WTC11 (cell line): ENCODE measurements at regions not wholly inside any gene's neighbourhood (a gene's known extent, or its start where the extent isn't known, plus 50 kb on each side); places are given as distances from the start of the nearest gene placed in this dataset.

Experiments
- ATAC-seq: fragments of 200-7000 bp; cut with Tn5 transposase; 2 replicates; pipeline ENCODE4 v1.10.0; 2021; ENCODE audit warnings: mild to moderate bottlenecking, moderate library complexity
- CTCF ChIA-PET: fragments of 300-600 bp; sonication (Branson Sonifier 250); formaldehyde crosslinking; loops from one replicate; lab custom pipeline; 2021; ENCODE audit warnings: antibody characterized with exemption; lab: Charles Lee
- POLR2A ChIA-PET: fragments of 350-600 bp; sonication (Branson Sonifier 250); formaldehyde crosslinking; loops from one replicate; lab custom pipeline; 2021; ENCODE audit warnings: antibody characterized with exemption; lab: Charles Lee
- DNase-seq: peaks from one replicate; pipeline ENCODE4 v3.0.0; 2021; ENCODE audit warnings: low spot score
- H3K27ac Mint-ChIP-seq: 2 replicates; pipeline ENCODE4 v1.8.0; 2021; ENCODE audit warnings: mixed read lengths
- H3K27me3 Mint-ChIP-seq: 2 replicates; pipeline ENCODE4 v1.8.0; 2021; ENCODE audit warnings: low read depth, mild to moderate bottlenecking, moderate library complexity, mixed read lengths
- H3K36me3 Mint-ChIP-seq: 2 replicates; pipeline ENCODE4 v1.8.0; 2021; ENCODE audit warnings: mixed read lengths
- H3K4me1 Mint-ChIP-seq: 2 replicates; pipeline ENCODE4 v1.8.0; 2022; ENCODE audit warnings: mixed read lengths
- H3K4me3 Mint-ChIP-seq: 2 replicates; pipeline ENCODE4 v1.8.0; 2021; ENCODE audit warnings: mild to moderate bottlenecking, moderate library complexity, mixed read lengths
- H3K9me3 Mint-ChIP-seq: 2 replicates; pipeline ENCODE4 v1.8.0; 2021; ENCODE audit warnings: mixed read lengths
- ATF1 ChIP-seq: sonication (generic); formaldehyde crosslinking; IDR thresholded peaks from 2 replicates; pipeline ENCODE4 v1.8.1; 2023; ENCODE audit warnings: mild to moderate bottlenecking, moderate library complexity, missing genetic modification reagents
- ATF6 ChIP-seq: sonication (generic); formaldehyde crosslinking; IDR thresholded peaks from 2 replicates; pipeline ENCODE4 v1.8.1; 2023; ENCODE audit warnings: mild to moderate bottlenecking, missing genetic modification reagents
- CBFB ChIP-seq: sonication (generic); formaldehyde crosslinking; IDR thresholded peaks from 2 replicates; pipeline ENCODE4 v1.8.1; 2022; ENCODE audit warnings: mild to moderate bottlenecking, low read depth, missing genetic modification reagents
- EMX1 ChIP-seq: fragments of 250-450 bp; sonication (Bioruptor Pico); IDR thresholded peaks from 2 replicates; pipeline ENCODE4 v1.8.0; 2021; ENCODE audit warnings: mild to moderate bottlenecking
- ESRRA ChIP-seq: sonication (generic); formaldehyde crosslinking; IDR thresholded peaks from 2 replicates; pipeline ENCODE4 v1.8.1; 2022; ENCODE audit warnings: mild to moderate bottlenecking, missing genetic modification reagents, borderline replicate concordance
- FOXJ3 ChIP-seq: sonication (generic); formaldehyde crosslinking; IDR thresholded peaks from 2 replicates; pipeline ENCODE4 v1.9.0; 2021; ENCODE audit warnings: missing genetic modification reagents, mild to moderate bottlenecking, borderline replicate concordance
- FOXK1 ChIP-seq: sonication (generic); formaldehyde crosslinking; IDR thresholded peaks from 2 replicates; pipeline ENCODE4 v1.8.0; 2022; ENCODE audit warnings: mild to moderate bottlenecking, moderate library complexity, missing genetic modification reagents
- KAT7 ChIP-seq: sonication (generic); formaldehyde crosslinking; IDR thresholded peaks from 2 replicates; pipeline ENCODE4 v1.8.1; 2023; ENCODE audit warnings: missing genetic modification reagents, mild to moderate bottlenecking, borderline replicate concordance
- MYBL2 ChIP-seq: sonication (generic); formaldehyde crosslinking; IDR thresholded peaks from 2 replicates; pipeline ENCODE4 v1.8.1; 2023; ENCODE audit warnings: mild to moderate bottlenecking, moderate library complexity, missing genetic modification reagents
- NFATC4 ChIP-seq: fragments of 250-450 bp; sonication (Bioruptor Pico); IDR thresholded peaks from 2 replicates; pipeline ENCODE4 v1.9.0; 2021; ENCODE audit warnings: mild to moderate bottlenecking
- SMAD3 ChIP-seq: sonication (generic); formaldehyde crosslinking; IDR thresholded peaks from 2 replicates; pipeline ENCODE4 v1.8.0; 2022; ENCODE audit warnings: missing genetic modification reagents, mild to moderate bottlenecking, borderline replicate concordance
- SOX15 ChIP-seq: fragments of 250-450 bp; sonication (Bioruptor Pico); IDR thresholded peaks from 2 replicates; pipeline ENCODE4 v1.9.0; 2021; ENCODE audit warnings: mild to moderate bottlenecking
- ZNF219 ChIP-seq: sonication (generic); formaldehyde crosslinking; IDR thresholded peaks from 2 replicates; pipeline ENCODE4 v1.8.0; 2023; ENCODE audit warnings: missing genetic modification reagents, mild to moderate bottlenecking, borderline replicate concordance
- ZNF532 ChIP-seq: fragments of 250-450 bp; sonication (Bioruptor Pico); IDR thresholded peaks from 2 replicates; pipeline ENCODE4 v1.9.0; 2021; ENCODE audit warnings: mild to moderate bottlenecking, borderline replicate concordance
- TF ChIP-seq, protein P1 (sequence below): sonication (generic); formaldehyde crosslinking; IDR thresholded peaks from 2 replicates; pipeline ENCODE4 v1.8.0; 2022; ENCODE audit warnings: mild to moderate bottlenecking, missing genetic modification reagents
- TF ChIP-seq, protein P2 (sequence below): sonication (generic); formaldehyde crosslinking; IDR thresholded peaks from 2 replicates; pipeline ENCODE4 v1.8.0; 2023; ENCODE audit warnings: missing genetic modification reagents
- TF ChIP-seq, protein P3 (sequence below): sonication (generic); formaldehyde crosslinking; IDR thresholded peaks from 2 replicates; pipeline ENCODE4 v1.8.1; 2023; ENCODE audit warnings: mild to moderate bottlenecking, missing genetic modification reagents, moderate library complexity
- TF ChIP-seq, protein P4 (sequence below): sonication (generic); formaldehyde crosslinking; conservative IDR thresholded peaks from 2 replicates; pipeline ENCODE4 v1.8.1; 2023; ENCODE audit warnings: mild to moderate bottlenecking, low read depth, missing genetic modification reagents, moderate library complexity

DNA sequence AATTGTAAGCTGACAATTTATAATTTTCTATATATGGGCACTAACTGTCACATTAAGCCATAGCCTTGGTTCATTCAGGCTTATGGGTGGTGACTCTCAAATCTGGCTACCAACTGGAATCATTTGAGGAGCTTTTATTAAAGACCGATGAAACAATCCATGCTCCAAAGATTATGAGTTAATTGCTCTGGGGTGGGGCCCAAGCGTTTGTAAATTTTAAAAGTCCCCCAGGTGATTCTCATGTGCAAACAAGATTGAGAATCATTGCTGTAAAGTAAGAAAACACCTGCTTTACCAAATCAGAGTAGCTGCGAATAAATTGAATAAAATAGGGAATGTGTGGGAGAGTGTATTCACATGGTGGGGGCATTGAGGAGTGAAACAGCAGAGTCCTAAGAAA lies 76.1 kb upstream of the RAB27B start:
- no peak for DNase-seq
- Mint-ChIP-seq H3K9me3 (no peaks in the 10 kb centered on the region), H3K4me3 (no peak overlapping the region), H3K27me3 (no peaks in the 10 kb centered on the region), H3K27ac (no peak overlapping the region), H3K36me3 (no peaks in the 10 kb centered on the region)
- POLR2A ChIA-PET = no interaction called here
- TF ChIP-seq KAT7 (CRISPR knock-in tag) = no peak
- TF ChIP-seq, all 79 proteins: peak for 0
- CTCF ChIA-PET = no interaction called here
- no peaks in the 10 kb centered on the region for H3K4me1 Mint-ChIP-seq
- no peak for ATAC-seq

GRCh38 chr18:54755456-54755855 lies 72.8 kb upstream of the RAB27B start:
- POLR2A ChIA-PET = no interaction called here
- peaks cover 11% of the 10 kb centered on the region for H3K9me3 Mint-ChIP-seq
- CTCF ChIA-PET = no interaction called here
- no peaks in the 10 kb centered on the region; the same call in 1 of the 2 replicates for H3K4me1 Mint-ChIP-seq
- no peak for TF ChIP-seq FOXJ3 (CRISPR knock-in tag)
- no peak for TF ChIP-seq MYBL2 (CRISPR knock-in tag)
- TF ChIP-seq, protein P1, sequence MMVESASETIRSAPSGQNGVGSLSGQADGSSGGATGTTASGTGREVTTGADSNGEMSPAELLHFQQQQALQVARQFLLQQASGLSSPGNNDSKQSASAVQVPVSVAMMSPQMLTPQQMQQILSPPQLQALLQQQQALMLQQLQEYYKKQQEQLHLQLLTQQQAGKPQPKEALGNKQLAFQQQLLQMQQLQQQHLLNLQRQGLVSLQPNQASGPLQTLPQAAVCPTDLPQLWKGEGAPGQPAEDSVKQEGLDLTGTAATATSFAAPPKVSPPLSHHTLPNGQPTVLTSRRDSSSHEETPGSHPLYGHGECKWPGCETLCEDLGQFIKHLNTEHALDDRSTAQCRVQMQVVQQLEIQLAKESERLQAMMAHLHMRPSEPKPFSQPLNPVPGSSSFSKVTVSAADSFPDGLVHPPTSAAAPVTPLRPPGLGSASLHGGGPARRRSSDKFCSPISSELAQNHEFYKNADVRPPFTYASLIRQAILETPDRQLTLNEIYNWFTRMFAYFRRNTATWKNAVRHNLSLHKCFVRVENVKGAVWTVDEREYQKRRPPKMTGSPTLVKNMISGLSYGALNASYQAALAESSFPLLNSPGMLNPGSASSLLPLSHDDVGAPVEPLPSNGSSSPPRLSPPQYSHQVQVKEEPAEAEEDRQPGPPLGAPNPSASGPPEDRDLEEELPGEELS (CRISPR knock-in tag) = no peak
- TF ChIP-seq NFATC4 = no peak
- TF ChIP-seq ATF1 = no peak
- TF ChIP-seq ATF6 (CRISPR knock-in tag) = no peak
- no peak for TF ChIP-seq ESRRA
- no peak for TF ChIP-seq EMX1 (CRISPR knock-in tag)
- TF ChIP-seq, protein P2, sequence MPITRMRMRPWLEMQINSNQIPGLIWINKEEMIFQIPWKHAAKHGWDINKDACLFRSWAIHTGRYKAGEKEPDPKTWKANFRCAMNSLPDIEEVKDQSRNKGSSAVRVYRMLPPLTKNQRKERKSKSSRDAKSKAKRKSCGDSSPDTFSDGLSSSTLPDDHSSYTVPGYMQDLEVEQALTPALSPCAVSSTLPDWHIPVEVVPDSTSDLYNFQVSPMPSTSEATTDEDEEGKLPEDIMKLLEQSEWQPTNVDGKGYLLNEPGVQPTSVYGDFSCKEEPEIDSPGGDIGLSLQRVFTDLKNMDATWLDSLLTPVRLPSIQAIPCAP (CRISPR knock-in tag) = no peak
- no peak for TF ChIP-seq ZNF532 (CRISPR knock-in tag)
- TF ChIP-seq FOXK1 = no peak
- TF ChIP-seq, all 79 proteins: peak for 0
- ATAC-seq = no peak
- Mint-ChIP-seq H3K4me3 (no peak overlapping the region), H3K27ac (no peak overlapping the region), H3K27me3 (peaks cover 5% of the 10 kb centered on the region; the same call in 1 of the 2 replicates), H3K36me3 (0 out of 2 replicates have a peak, but pooled peaks cover 4% of the 10 kb centered on the region)
- no peak for DNase-seq

DNA sequence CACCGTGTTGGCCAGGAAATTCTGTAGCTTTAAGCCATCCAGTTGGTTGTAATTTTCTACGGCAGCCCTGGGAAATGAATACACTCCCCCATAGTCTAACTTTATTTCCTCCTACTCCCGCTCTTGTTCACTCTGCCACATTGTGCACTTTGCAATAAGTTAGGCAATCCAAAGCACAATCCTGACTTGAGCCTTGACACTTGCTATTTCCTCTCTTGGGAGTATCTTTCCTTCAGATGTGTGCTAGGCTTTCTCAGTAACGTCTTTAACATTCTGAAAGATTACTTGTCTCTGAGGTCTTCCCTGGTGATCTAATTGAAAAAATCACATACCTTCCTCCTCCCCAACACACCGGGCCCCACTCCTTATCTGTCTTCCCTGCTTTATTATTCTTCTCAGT lies 65.9 kb upstream of the RAB27B start:
- Mint-ChIP-seq H3K27me3 (peaks cover 5% of the 10 kb centered on the region; the same call in 1 of the 2 replicates), H3K4me3 (no peak overlapping the region), H3K36me3 (0 out of 2 replicates have a peak, but pooled peaks cover 4% of the 10 kb centered on the region), H3K27ac (peak overlapping the region; percentile 69; the same call in 1 of the 2 replicates), H3K4me1 (peaks cover 41% of the 10 kb centered on the region), H3K9me3 (peaks cover 14% of the 10 kb centered on the region)
- POLR2A ChIA-PET = no interaction called here
- DNase-seq (no peak), ATAC-seq (no peak)
- TF ChIP-seq, protein P3, sequence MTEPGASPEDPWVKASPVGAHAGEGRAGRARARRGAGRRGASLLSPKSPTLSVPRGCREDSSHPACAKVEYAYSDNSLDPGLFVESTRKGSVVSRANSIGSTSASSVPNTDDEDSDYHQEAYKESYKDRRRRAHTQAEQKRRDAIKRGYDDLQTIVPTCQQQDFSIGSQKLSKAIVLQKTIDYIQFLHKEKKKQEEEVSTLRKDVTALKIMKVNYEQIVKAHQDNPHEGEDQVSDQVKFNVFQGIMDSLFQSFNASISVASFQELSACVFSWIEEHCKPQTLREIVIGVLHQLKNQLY (CRISPR knock-in tag) = no peak
- TF ChIP-seq SOX15 (CRISPR knock-in tag) = no peak
- TF ChIP-seq ZNF219 = no peak
- no peak for TF ChIP-seq SMAD3
- TF ChIP-seq CBFB (CRISPR knock-in tag) = no peak
- TF ChIP-seq, protein P4, sequence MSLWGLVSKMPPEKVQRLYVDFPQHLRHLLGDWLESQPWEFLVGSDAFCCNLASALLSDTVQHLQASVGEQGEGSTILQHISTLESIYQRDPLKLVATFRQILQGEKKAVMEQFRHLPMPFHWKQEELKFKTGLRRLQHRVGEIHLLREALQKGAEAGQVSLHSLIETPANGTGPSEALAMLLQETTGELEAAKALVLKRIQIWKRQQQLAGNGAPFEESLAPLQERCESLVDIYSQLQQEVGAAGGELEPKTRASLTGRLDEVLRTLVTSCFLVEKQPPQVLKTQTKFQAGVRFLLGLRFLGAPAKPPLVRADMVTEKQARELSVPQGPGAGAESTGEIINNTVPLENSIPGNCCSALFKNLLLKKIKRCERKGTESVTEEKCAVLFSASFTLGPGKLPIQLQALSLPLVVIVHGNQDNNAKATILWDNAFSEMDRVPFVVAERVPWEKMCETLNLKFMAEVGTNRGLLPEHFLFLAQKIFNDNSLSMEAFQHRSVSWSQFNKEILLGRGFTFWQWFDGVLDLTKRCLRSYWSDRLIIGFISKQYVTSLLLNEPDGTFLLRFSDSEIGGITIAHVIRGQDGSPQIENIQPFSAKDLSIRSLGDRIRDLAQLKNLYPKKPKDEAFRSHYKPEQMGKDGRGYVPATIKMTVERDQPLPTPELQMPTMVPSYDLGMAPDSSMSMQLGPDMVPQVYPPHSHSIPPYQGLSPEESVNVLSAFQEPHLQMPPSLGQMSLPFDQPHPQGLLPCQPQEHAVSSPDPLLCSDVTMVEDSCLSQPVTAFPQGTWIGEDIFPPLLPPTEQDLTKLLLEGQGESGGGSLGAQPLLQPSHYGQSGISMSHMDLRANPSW (CRISPR knock-in tag) = no peak
- no peak for TF ChIP-seq ATF6 (CRISPR knock-in tag)
- CTCF ChIA-PET = no interaction called here
